B cell (primary cell): ENCODE measurements at regions not wholly inside any gene's neighbourhood (a gene's known extent, or its start where the extent isn't known, plus 50 kb on each side); places are given as distances from the start of the nearest gene placed in this dataset.

Experiments used
- EZH2 ChIP-seq: IDR thresholded peaks from 2 replicates; pipeline ENCODE4 v1.6.1; 2012; ENCODE audit warnings: borderline replicate concordance, low read depth, mild to moderate bottlenecking, moderate library complexity, low read length; ENCODE audit not compliant: insufficient read depth, poor library complexity, severe bottlenecking
- TF ChIP-seq, protein P1 (sequence below): fragments of 200-600 bp; IDR thresholded peaks from one replicate; pipeline ENCODE4 v1.8.0; 2022; ENCODE audit warnings: antibody characterized with exemption, mild to moderate bottlenecking

DNA sequence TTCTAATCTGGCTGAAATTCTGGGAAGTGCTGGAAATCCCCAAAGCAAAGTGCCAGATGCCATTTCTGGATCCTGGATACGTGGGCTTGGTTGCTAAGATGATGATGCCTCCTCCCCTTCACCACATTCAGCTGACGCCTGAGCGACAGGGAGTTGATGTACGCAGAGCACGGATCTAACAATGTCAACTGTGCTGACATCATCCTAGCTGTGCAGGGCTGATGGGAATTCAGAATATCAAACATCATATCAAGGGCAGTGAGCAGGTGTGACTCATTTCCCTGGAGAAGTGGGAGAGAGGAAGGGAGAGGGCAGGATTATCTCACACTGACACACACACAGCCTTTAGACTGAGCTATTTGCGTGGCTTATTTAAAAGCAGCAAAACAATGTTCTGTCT lies 92.6 kb upstream of the ZBTB20 start:
- TF ChIP-seq EZH2, result no peak
- TF ChIP-seq, protein P1, sequence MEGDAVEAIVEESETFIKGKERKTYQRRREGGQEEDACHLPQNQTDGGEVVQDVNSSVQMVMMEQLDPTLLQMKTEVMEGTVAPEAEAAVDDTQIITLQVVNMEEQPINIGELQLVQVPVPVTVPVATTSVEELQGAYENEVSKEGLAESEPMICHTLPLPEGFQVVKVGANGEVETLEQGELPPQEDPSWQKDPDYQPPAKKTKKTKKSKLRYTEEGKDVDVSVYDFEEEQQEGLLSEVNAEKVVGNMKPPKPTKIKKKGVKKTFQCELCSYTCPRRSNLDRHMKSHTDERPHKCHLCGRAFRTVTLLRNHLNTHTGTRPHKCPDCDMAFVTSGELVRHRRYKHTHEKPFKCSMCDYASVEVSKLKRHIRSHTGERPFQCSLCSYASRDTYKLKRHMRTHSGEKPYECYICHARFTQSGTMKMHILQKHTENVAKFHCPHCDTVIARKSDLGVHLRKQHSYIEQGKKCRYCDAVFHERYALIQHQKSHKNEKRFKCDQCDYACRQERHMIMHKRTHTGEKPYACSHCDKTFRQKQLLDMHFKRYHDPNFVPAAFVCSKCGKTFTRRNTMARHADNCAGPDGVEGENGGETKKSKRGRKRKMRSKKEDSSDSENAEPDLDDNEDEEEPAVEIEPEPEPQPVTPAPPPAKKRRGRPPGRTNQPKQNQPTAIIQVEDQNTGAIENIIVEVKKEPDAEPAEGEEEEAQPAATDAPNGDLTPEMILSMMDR, result no peak
